AG08396 (cell line): ENCODE measurements at regions not wholly inside any gene's neighbourhood (a gene's known extent, or its start where the extent isn't known, plus 50 kb on each side); places are given as distances from the start of the nearest gene placed in this dataset.

ENCODE experiments used
- DNase-seq: peaks from one replicate; pipeline ENCODE4 v3.0.0; 2012; ENCODE audit warnings: low spot score, mixed read lengths

DNA sequence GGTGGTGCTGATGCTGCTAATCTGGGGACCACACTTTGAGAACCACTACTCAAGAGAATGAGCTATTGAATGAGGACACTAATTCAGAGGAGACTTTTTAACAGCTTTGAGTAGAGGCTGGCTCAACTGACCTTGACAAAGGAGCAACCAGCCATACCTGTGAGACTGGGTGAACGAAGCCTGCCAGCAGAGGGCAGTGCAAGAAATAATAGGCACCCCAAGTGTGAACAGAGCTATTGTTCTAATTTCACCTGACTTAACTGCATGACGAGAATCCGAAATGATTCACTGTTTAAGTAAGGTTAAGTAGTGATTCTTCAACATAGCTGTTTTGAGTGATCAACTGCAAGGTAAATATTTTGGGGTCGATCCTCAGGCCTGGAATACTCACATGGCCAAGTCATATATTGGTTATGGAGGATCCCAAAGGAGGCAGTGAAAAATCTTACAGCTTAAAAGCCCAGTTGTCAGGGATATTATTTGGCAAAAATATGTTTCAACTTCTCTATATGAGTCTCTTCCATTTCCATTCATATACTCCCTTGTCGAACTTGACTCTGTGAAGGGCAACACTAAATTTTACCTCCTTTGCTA lies 550.5 kb upstream of the MARCKS start:
- no peak for DNase-seq

DNA sequence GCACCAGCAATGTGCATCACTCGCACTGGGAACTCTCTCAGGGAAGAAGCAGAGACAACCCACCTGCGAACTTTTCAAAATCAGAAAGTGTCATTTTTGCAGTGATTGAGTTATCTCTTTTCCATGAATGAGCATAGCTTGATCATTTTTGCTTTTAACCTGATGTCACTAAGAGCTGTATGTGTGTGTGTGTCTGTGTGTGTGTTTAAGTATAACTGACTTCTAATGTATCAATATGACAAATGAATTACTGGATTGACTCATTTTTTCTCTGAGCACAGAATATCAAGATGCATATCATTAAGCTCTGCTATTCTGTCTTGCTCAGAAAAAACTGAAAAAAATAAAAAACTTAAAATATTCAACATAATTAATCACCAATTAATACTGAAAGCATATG lies 548.9 kb upstream of the MARCKS start:
- DNase-seq: no peak

DNA sequence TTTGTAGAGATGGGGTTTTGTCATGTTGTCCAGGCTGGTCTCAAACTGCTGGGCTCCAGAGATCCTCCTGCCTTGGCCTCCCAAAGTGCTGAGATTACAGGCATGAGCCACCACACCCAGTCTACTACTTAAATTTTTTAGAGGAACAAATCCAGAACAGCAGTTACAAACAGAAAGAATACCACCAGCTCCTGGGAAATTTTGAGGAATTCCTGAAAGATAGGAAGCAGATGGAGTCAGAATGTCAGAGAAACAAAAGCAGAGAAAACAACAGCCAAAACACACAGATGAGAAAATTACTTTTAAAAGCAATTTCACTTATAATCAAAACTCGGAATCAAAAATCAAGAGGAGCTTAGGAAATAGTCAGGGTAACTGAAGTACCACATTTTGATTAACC lies 543.3 kb upstream of the MARCKS start:
- DNase-seq: no peak

DNA sequence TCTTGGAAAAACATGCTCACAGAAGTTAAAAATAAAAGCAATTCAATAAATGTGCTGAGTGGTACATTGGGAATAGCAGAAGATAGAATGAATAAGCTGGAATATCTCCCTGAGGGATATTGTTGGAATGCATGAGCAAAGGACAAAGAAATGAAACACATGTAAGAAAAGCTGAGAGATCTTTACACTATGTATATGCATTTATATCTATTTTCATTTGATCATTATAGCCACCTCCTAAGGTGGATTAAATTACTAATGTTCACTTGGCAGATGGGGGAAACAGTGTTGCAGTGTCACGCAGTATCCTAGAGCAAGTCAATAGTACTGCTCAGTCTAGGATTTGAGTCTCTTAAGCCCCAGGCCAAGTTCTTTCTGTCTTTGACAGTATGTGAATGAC lies 542.0 kb upstream of the MARCKS start:
- DNase-seq: no peak

DNA sequence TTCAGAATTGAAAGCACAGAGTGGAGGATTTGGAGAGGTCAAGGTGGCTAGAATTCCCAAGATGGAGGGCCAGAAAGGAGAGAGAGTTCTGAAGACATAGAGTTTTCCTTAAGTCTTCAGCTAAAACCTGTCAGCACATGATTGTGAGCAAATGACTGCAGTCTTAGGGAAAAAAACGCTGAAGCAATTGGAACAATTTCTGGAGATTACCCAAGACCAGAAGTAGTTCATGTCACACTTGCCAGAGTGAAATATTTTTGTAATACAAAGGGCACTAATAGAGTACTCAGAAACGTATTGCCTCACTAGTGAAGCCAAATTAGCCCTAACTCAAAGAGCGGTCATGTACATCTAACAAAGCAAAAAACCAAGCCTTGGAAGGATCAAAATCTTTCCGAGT lies 541.3 kb upstream of the MARCKS start:
- DNase-seq: no peak

DNA sequence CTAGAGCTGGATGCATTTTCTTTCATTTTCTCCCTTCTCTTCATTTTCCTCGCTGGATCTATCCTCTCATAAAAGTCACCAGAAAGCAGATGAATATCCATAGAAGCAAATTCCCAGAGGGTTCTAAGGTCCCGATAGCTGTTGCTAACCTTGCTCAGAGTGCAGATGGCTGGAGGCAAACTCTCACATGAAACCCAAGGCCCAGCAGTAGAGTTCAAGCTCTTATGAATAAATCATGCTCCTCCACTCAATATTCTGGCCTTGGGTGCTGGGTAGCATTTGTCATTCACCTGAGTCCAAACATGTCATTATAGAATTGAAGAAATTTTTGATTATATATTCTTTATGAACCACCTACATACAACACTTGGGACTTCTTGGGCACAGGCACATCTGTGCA lies 539.7 kb upstream of the MARCKS start:
- no peak for DNase-seq

DNA sequence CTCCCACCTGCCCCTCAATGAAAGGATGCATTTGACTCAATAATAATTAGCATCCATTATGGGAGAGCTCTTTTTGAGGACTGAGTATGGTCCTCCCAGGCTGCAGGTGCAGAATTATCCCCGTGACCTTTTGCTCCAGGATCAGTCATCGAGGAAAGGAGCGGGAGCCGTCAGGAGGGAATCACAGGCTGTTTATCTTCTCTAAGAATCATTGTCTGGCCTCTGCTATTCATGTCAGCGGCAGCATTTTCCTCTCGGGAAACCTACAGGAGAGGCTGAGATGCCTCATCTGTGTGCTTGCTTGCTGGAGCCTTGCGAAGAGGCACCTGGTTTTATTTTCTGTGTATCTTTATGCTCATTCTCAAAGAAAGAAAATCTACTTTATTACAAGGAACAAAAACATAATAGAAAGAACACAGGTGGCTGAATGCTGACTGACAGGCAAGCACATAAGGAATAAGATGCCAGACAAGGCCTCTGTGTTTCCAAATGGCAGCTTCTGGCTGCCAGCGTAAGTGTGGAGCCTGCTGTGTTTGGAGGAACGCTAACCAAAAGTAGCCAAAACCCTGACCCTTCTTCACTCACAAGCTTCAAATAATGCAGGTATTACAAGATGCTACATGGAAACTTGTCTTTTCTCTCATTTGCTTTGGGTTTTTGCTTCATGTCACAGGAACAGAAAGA lies 539.1 kb upstream of the MARCKS start:
- no peak for DNase-seq

DNA sequence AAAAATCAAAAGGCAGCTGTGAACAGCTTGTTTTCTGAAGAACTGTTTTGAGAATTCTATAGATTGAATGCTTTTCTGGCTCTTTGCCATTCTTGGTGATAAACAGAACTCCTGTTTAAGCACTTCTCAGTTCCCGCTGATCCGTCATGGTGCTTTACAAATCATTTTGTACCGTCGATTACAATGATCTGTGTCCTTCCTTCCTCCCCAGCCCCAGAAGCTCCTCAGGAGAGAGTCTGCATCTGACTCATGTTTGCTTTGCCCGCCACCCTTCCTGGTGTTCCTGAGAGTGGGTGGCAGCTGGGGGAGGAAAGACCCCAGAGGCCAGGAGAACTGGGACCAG lies 538.6 kb upstream of the MARCKS start:
- DNase-seq: no peak

DNA sequence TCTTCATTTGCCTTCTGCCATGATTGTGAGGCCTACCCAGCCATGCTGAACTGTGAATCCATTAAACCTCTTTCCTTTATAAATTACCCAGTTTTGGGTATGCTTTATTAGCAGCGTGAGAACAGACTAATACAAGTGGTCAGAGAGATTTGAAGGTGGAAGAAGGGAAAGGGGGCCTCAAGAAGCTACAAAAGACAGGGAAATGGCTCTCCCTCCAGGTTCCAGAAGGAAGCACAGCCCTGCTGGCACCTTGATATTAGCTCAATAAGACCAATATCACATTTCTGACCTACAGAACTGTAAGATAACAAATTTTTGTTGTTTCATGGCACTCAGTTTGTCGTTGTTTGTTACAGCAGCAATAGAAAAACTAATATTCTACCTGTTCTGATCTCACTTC lies 536.5 kb upstream of the MARCKS start:
- DNase-seq: no peak

DNA sequence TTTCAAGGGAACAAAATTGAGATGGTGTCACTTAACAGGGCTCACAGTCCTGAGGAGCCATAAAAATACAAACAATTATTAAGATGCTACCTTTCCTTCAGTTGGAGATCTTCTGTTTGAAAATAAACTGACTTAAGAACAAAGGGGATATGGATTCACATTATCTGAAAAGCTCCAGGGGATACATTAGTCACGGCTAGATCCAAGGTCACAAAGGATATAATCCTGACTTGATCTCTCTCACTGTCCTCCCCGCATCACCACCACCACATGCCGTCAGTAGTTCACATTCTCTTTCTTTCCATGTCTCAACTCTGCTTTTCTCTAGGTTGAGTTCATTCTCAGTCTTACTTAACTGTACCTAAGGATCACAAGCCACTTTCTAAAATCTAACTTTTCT lies 530.4 kb upstream of the MARCKS start:
- no peak for DNase-seq

DNA sequence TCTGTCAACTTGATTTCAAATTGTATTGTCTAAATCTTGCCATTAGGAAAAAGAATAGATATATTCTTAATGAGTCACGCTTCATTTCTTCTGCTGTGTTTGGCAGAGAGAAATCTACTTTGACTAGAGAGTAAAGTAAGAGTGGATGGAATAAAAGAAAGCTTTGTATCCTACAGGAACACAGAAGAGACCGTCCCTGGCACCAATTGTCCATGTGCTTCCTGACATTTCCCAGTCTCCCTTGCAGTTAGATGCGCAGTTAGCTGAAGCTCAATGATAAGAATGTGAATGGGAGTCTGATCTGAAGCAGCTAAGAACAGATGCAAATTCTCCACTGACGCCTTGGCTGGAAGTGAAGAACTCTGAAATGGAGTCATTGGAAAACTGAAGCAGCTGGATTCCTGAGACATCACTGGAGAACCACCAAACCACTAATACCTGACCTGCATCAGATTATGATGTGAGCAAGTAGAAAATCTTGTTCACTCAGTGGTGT lies 528.2 kb upstream of the MARCKS start:
- DNase-seq: peak; percentile 21

DNA sequence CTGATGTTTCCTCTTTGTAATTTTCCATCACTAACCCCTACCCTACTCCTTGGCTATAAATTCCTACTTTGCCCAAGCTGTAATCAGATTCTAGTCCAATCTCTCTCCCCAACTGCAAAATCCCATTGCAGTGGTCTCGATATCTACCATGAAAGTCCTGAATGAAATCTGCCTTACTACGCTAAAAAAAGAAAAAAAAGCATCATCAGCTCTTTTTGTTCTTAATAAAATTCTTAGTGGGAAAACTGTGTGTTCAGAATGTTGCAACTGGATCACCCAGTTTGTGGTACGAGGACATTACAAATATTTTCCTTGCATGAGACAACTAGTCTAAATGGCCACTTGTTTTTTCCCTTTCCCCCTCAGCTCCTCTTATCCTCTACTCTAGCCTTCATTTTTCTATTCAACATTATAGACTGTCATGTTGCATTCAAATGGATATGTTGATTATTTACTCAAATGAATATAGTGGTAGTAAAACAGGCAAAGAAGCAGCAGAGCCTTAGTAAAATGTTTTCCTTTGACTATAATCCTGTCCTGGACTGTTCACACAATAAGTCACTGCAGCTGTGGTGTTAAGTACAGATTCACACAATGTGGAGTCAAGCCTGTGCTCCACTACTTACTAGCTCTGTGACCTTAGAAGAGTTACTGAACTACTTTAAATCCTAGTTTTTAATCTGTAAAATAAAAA lies 527.1 kb upstream of the MARCKS start:
- DNase-seq: no peak

DNA sequence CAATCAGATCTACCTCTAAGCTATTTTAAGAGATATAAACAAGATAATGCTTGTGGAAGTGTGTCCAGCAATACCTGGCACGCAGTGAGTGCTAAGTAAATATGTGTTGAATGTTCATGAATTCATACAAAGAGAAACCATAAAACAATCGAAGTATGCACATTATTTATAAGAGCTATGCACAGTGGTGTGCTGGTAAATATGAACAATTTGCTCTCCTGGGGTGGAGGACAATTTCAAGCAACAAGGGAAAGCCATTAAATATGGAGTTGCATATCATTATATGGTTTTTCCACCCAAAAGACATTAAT lies 526.6 kb upstream of the MARCKS start:
- DNase-seq: no peak

DNA sequence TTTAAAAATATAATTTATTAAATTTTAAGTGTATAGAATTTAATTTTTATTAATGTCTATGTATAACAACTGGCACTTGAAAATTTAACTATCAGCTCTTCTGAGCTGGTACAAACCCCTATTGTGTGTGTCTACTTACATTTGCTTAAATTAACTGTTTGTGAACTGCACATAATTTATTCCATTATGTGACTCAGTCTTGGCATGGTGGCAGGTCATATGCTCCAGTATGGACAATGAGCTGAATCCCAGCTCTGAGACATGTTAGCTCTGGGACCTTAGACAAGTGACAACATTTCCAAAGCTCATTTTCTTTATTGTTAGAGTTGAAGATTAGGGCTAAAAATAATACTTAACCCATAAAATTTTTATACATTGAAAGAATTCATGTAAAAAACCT lies 526.1 kb upstream of the MARCKS start:
- DNase-seq: no peak

DNA sequence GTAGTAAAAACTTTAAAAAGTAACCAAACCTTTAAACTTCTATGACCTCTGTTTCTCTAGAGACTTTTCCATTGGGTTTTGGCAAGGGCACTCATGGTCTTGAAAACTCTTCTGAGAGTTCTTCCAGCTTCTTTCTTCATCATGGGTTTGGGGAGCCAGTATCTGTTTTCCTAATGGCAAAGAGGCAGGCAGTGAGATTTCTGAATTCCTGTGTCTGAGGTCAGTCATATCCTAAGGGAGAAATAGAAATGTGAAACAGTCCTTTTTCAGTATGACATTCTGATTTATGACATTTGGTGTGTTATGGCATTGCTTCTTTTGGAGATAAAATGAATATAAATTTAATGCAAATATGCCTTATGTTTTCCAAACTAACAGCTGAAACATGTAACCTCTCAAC lies 518.5 kb upstream of the MARCKS start:
- no peak for DNase-seq

DNA sequence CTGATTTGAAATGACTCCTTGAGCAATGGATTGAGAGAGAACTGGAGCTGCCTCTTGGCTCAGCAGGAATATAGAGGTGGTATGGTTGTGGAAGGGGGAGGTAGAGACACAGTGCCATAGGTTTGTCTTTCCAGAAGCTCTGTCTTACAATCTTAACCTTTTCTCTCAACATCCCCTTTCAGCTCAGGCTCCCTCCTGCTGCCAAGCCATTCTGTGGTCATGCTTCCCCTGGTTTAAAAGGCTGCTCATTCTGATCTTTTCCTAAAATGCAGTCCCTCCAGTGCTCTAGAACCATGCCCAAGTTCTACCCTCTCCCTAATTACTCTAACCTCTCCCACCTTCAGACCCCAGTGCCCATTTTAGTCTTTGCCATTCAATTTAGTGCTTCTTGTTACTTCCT lies 517.9 kb upstream of the MARCKS start:
- DNase-seq: no peak

DNA sequence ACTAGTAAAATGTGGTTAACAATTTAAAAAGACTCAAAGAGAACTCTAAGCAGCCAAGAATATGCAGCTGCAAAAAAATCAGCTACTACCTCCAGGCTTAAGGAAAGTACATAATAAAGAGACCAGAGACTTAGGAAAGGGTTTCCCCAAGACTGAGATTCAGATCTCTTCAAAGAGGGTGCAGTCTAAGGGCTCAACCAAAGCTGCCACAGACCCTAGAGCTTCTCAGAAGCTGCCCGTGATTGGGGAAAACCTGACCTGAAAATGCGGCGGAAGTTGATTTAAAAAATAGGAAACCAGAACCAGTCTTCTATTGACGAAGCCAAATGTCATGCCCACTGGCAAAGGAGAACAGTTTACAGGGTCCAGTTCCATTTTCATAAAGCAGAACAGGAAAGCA lies 516.8 kb upstream of the MARCKS start:
- DNase-seq: no peak

DNA sequence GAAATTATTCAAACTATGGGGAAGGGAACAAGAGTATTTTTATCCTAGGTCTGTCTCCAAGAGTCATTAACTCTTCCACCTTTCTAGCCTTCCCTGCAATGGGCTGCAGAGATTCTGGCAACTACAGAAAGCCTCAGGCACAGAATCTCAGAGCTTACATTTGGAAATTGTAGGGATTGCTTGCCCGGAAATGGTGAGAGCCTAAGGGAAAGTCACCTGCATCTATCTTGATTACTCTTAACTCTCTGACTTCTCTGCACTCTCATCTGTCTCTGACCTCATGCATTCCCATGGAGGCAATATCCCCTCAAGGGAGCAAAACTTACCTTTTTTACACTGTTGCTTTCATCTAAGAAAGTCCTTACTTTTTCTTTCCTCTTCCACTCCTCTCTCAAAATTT lies 513.2 kb upstream of the MARCKS start:
- DNase-seq: no peak

DNA sequence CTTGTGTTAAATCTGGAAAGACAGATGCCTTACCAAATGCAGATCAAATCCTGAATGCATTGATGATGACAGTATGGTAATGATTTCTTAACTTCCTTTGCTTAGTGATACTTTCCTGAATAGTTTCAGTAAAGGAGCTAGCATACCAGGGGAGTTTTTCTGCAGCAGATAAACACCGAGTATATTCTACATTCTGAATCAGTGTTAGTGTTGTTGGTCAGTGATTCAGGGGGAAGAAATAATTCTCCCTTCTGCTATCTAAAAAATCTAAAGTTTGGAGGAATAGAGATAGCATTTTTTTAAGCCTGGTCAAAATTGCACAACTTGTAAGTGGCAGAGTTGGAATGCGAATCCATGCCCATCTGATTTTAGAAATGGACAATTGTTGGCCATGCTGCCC lies 512.2 kb upstream of the MARCKS start:
- no peak for DNase-seq

DNA sequence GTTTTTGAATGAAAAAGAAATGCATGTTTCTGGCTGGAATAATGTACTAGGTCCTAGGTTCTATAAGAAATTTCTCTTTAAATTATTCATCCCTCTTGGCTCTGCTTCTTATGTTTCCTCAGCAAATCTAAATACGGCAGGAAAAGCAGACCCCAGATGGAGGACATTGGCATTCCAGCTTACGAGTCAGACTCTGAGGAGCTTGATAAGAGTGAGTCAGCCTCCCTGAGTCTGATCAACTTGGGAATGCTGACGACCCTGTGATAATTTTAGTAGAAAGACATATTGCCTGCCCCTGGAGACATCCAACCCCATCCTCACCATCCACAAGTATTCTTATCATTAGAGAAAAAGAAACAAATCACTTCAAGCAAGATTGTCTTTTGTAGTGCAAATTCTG lies 509.7 kb upstream of the MARCKS start:
- DNase-seq: no peak

DNA sequence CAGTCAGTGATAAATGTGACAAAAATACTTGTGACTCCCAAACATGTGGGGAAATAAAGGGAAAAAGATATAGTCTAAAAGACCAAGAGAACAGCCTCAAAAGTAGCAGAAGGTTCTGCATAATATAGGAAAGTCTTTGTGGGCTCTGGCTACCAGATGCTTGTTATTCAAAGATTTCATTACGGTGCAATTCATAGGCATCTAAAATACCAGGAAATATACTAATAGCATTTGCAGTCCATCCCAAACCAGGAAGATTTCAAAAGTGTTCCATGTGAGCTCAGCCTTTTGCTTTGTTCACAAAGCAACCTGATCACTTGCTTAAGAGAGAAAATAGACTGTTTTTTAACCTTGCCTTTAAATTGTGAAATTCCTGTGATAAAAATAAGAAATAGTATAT lies 506.7 kb upstream of the MARCKS start:
- no peak for DNase-seq

DNA sequence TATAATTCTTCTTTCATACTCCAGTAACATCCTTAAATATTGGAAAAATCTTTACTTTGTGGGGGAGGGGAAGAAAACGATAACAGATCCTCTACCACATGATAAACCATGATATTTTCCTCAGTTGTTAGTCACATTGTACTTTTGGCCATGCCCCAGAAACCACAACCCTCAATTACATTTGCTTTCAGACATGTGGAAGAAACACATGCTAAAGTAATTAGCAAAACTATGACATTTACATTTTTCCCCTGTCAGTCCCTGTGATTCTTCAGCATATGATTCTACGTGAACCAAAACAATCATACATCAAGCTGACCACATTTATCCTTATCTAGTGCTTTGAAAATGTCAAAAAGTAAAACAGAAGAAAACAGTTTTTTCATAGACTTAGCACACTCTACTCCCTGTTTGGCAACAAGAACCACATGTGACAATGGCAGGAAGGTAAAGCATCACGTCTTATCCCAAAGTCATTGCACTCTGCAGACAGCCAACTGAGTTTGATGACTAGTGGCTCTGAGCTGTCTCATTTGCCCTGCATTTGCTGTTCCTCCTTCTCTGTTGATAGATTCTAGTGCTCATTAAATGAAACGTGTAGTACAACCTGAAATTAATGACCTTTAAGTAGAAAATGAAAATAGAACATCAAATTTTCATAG lies 505.8 kb upstream of the MARCKS start:
- no peak for DNase-seq

DNA sequence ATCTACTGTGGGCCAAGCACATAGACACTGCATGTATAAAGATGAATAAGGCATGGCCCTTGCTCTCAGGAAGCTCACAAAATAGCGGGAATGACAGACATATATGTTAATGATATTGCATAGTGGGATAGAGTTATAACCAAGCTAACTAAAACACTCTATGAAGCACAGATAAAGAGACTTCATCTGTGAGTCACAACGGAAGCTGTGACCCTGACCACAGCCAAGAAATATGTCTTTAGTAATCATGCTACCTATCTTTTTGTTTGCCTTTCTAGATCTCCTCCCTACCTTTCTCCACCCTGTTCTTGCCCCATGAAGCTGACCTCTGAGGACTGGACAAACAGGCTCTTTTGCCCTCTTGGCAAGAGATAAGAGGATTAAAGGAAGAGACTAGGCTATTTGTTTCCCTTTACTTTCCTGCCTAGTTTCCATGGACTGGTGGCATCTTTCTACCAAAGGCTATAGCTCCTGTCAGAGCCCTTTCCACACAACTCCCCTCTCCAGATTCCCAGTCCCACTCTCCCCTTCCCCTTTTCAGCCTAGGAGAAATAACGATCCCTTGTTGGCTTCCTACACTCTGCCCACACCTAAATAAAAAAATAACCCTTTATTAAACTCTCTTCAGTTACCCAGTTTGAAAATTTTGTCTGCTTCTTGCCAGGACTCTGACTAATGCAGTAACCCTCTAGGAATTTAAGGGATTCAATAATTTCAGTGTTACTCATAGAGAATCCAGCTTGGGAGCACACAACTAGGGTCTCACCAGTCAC lies 504.9 kb upstream of the MARCKS start:
- peak; percentile 57 for DNase-seq
